Limb (tissue), 2 donors: ENCODE measurements at regions not wholly inside any gene's neighbourhood (a gene's known extent, or its start where the extent isn't known, plus 50 kb on each side); places are given as distances from the start of the nearest gene placed in this dataset.
"Not testable (repeated sequence)": the region's sequence is repeated elsewhere in the genome, so short reads cannot be mapped to it uniquely, and the experiment has no call there.

Experiments used
- DNase-seq, 2 donors: peaks; one replicate each; pipeline ENCODE4 v3.0.0-alpha.2; 2016; ENCODE audit errors: extremely low spot score in 2 of 2

DNA sequence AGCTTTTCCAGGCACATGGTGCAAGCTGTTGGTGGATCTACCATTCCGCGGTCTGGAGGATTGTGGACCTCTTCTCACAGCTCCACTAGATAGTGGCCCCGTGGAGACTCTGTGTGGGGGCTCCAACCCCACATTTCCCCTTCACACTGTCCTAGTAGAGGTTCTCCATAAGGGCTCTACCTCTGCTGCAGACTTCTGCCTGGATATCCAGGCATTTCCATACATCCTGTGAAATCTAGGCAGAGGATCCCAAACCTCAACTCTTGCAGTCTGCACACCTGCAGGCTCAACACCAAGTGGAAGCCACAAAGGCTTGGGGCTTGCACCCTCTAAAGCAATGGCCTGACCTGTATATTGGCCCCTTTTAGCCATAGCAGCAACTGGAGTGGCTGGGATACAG is 283.4 kb upstream of the KLF4 start:
- no peak for DNase-seq

DNA sequence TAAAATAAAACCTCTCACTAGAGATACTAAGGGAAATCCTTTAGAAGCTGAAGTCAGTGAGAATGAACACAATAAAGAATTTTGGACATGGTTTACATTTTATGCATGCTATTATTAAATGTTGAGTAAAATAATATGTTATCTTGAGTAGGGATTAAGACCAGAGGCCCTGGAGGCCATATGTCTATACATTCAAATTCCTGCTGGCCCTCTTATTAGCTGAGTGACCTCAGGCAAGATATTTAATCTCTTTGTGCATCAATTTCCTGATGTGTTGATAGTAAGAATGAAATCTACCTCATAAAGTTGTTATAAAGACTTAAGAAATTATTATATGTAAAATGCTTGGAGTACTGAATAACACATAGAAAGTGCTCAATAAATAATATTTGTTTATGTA is 281.1 kb upstream of the KLF4 start:
- no peak for DNase-seq

DNA sequence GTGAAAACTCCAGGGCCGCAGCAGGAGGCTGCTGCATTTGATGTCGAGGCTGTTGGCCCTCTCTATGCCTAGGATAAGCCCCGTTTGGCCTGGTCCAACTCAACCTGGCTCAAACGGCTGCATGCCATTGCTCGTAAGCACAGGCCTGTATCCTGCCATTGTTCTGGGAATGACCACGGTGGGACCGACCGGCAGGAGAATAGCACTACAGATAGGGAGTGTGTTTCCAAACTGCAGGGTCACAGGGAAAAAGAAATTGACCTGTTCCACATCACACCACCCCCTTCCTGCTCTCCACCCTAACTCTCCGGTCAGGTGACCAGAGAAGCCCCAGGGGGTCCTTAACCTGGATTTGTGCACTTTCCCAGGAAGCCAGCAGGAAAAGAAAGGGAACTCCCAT is 278.7 kb upstream of the KLF4 start:
- DNase-seq: no peak

DNA sequence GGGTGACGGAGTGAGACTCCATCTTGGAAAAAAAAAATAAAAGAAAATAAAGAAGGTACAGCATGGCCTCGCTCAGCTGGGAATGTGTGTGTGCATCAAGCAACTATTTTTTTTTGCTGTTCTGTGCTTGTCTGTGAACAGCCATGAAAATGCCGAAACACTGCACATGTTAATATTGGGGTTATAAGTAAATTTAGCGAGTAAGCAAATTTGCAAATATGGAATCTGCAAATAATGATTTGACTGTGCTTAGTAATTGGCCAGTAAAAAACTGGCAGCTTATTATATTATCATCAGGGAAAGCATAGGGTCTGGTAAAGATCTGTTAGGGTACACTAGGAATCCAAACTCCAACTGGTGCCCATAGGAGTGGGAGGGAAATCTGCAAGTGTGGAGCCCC is 278.1 kb upstream of the KLF4 start:
- no peak for DNase-seq

DNA sequence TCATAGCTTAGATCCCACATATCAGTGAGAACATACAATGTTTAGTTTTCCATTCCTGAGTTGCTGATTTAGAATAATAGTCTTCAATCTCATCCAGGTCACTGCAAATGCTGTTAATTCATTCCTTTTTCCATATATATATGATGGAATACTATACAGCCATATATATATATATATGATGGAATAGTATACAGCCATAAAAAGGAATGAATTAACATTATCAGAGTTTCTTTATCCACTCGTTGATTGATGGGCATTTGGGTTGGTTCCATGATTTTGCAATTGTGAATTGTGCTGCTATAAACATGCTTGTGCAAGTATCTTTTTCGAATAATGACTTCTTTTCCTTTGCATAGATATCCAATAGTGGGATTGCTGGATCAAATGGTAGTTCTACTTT is 273.9 kb upstream of the KLF4 start:
- DNase-seq: not testable (repeated sequence)

DNA sequence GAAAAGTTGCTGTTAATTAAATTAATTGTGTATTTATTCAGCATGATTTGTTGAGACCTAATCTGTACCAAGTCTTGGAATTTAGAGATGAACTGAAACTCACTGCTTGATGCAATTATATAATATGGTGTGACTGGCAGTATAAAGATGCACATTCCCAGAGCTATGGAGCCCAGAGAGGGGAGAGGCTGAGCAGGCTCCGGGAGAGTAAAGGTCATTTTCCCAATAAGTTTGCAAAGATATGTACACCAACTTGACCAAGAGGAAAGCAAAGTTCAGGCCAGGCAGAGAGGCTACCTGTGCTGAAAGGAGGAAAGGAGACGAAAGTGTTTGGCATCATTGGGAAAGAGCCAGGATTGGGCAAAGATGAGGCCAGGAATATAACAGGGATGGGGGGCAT is 271.7 kb upstream of the KLF4 start:
- DNase-seq: no peak

DNA sequence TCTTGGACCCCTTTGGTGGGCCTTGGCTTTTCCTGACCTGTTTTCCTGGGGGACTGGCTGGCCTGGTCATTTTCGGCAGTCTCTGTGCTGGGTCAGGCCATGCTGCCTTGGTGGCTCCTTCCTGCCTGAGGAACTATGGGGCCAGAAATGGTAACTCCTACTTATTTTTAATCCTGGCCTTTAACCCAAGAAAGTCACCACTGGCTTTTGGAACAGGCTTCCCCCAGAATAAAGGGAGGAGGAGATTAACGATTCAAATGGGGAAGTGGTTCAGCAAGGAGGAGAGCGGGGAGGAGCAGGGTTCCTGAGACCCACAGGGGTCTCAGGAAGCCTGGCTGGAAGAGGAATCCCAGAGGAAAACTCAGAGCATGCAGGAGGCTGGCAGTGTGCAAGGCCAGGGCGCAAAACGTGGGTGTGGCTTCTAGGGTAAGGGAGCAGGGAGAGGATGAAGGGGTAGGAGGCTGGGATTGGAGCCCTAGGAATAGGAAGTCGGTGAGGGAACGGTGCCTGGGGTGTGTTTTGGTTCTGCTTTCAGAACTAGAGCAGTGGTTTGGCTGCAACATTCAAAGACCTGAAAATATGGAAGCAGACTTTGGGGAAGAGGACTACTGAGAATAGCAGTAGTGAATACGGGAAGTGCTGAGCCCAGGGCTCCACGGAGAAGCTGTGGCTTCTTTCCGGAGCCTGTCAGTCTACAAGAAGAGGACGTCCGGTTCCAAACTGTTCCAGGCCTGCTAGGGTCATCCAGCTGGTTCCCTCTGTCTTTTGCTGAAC is 271.1 kb upstream of the KLF4 start:
- DNase-seq: no peak

DNA sequence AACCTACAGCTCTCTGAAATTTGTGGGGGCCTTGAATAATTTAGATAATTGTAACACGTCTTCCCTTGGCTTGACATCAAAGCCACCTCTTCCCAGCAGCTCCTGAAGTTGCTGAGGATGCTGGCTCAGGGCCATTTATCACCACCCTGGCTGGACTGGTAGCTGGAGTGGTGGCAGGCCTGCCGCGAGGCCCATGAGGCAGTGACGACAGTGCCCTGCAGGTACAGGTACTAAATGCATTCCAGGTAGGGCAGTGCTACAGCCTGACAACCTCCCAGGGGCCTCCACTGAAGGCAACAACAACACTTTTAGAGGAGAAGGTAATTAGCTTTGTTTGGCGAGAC is 270.2 kb upstream of the KLF4 start:
- no peak for DNase-seq

DNA sequence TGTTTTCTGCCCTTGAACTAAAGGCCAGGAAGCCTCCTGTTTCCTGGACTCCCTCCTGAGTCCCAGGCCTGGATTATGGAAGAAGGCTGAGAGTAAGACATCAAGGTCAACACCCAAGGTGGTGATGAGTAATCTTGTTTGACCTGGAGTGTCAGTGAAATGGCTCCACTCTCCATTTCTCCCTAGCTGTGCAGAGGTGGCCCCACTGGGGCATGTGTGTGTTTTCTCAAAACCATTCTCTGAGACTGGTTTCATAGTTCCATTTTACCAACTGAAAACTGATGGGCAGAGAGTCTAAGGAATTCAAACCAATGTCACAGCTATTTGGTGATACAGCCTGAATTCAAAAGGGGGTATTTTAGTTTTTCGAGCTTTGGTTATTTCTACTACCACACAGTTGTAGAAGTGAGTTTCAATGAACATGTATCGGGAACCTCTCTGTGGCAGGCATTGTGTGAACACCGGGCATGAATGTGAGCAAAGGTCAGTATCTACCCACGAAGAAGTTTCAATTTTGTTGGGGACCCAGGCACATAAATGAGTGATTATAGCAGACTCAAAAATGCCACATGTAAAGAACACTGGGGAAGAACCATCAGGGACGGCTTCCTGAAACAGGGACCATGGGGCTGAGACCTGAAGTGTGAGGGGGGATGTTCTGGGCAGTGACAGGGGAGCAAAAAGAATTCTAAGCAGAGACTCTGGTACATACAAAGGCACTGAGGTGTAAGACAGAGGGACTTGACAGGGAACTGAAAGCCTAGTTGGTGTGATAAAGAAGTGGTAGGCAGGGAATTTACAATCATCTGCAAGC is 269.6 kb upstream of the KLF4 start:
- no peak for DNase-seq

DNA sequence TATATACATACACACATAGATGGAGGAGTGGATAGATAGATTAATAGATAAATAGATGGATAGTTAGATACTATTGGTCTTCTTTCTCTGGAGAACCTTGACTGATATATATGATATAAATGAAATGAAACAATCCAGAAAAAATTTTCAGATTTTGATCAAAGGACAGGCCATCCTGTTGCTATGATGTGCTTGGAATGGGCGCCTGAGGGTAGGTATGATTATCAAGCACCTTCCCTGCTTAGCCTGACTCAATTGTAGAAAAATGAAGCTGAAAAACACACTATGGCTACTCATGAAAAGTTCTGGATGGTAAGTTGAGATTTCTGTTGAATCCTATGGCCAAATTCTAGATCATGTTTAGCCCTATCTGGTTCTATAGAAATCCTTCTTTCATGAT is 266.5 kb upstream of the KLF4 start:
- no peak for DNase-seq

DNA sequence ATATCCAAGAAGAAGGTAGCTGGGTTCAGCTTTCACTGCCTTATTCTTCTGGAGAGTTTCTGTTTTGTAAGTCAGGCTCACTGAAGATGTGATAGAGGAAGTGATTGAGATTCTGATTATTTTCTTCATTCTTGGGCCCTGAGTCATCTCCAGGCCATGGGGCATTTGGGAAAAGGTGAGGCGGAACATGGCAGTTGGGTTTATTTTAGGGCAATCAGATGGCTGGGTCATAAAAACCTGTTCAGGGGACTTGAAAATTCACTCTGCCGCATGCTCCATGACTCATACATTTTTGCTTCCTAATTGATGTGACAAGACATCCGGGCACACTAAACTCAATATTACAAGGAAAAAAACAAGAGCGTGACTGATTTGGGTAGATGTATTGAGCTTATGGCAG is 265.7 kb upstream of the KLF4 start:
- DNase-seq: no peak

DNA sequence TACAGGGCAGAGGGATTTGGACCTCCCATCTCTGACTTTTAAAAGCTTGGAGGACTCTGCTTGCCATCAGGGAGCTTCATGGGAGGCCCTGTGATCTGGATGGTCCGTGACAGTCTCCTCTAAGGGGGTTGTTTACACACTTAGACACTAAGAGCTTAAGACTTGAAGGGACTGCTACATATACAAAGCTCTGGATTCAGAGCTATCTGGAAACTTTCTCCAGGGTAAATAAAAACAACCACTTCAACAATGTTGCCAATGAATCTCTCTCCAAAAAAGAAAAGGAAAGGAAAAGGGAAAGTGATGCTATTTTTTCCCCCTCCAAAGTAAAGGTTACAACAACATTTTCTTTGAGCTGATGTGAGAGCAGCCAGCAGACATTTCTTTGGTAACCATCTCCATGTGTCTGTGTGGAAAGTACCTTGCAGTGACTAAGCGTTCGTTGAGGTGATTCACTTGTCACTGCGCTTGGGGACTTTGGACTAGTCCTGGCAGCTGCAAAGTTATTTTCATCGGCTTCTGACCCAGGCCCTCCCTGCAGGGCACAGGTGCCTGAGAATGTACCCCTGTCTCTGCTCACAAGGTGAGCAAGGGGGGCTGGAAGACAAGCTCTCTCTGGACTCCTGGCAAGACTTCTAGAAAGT is 262.1 kb upstream of the KLF4 start:
- no peak for DNase-seq

DNA sequence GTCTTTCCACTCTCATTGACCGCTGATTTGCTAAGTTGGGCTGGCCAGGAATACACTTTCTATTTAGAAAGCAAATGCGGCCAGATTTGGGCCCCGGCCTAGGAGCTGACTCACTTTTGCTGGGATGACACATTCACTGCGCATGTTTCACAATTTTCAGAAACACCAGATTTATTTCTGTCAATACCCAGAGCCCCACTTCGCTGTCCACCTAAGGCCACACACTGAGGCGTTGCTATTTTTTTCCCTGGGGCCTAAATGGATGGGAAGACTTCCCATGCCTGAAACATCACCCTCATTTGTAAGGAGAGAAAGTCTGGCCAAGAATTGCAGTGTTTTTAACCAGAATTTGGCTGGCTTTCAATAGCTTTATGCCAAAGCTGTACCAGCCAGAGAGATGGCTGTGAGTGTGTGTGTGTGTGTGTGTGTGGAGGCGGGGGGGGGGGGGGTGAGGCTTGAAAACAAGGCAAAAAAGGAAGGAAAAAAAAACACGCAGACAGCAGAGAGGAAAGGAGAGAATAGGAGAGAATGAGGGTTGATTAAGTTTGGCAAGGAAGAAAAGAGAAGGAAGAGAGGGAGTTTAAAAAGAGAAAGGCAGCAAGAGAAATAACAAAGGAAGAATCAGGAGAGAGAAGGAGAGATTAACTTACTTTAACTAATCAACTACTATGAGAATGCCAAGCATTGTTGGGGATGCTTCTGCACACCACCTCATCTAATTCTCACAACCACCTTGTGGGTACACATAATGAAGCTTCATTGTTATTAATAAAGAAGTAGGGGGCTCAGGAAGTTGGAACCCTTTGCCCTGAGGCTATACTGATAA is 261.4 kb upstream of the KLF4 start:
- DNase-seq: peak; percentile 53 to 79

DNA sequence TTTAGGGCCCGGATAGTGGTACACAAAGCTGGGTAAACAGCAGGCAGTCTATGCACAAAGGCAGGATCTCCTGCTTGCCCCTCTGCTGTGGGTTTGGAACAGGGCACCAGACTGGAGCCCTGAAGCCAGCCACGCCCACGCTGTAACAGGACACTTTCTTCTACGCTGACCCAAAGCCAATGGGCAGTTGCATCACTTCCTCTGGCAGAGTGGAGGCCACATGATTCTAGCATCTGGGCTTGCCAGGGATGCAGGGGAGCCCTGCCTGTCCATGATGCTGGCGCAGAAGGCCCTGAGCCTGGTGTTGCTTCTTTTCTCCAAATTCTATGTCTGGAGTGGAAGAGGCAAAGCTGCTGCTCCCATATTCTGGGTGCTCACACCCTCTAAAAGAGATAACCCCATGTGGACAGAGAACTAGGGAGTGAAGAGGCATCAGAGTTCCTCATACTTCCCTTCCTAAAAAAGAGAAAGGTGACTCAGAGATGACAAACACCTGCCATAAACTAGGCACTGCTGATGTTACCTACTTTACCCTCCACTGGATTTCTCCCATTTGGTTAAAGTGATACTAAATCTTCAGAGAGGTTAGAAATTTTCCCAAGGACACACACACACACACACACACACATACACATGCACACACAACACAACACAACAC is 260.3 kb upstream of the KLF4 start:
- DNase-seq: peak; percentile 52 to 65

DNA sequence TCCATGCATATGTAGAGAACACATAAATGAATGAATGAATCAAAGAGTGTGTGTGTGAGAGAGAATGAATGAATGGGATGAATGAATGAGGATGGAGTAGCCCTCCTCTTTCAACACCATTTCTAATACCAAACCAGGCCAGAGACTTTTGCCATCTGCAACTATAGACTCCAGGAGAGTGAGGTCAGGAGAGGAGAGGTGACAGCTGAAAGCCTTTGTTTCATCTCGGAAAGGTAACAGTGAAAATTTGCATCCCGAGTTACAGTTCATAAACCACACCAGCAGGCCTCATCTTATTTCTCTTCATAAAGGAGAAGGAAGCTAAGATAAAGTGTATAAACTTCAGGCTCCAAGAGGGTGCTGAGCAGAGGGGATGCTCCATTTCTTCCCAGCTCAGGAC is 255.3 kb upstream of the KLF4 start:
- no peak for DNase-seq

DNA sequence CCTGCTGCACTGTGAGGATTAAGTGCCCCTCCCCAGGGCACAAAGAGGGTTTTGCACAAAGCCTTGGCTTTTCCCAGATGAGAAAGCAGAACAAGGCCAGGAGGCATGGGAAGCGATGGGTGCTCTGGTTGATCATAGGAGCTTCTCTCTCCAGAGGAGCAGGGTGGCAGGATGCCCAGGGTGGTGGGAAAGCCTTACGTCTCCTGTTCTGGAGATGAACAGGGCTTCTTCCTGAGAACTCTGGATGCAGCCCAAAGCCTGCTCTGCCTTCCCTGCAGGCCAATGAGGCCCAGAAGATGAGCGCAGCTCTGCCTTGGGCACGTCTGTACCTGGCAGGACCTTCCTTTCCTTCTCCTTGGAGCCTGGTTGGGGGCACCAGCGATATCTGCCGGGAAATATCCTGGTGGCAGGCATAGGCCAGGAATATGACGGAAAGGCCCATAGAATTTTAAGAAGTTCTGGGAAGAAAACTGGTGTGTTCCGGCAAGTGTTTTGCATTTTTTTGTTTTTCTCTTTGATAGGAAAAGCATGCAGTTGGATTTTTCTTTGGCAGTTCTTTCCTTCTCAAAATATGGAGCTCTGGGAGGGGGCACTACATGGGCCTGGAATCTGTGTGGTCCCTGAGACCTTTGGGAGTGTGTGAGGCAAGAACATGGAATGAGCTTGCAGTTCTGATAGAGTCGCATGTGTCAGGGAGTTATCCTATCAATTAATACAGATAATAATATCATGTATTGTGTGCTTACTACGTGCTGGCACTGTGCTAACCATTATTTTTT is 253.2 kb upstream of the KLF4 start:
- no peak for DNase-seq

DNA sequence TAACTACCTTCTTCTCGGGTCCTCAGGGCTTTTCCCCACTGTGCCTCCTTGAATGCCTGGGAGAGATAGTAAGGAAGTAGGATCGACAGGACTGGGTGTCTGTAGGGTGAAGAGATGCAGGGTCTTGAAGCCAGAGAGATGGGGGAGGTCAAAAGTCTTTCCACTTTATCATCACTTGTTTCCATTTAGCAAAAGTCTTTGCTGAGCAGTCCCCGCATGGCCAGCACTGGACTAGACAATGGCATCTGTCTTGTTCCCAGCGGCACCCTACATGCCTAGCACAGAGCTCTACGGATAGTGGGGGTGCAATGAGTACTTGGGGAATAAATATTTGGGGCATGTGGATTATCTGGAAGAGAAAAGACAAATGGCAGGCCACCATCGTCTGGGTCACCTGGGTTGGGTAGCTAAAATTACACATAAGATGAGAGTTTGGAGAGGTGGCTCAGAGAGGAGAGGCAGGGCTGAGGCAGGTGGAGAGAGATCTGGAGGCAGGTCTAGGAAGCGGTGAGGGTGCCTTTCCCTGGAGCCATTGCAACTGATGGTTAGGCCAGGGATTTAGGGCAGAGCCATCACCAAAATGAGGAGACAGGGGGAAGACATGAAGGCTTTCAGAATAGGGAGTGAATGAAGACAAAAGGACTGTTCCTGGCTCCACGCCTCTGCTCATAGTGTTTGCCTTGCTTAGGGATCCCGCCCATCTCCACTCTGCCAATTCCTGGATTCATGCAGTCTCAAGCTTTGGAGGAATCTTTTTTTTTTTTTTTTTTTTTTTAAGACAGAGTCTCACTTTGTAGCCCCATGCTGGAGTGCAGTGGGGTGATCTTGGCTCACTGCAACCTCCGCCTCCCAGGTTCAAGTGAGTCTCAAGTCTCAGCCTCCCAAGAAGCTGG is 250.8 kb upstream of the KLF4 start:
- no peak for DNase-seq

DNA sequence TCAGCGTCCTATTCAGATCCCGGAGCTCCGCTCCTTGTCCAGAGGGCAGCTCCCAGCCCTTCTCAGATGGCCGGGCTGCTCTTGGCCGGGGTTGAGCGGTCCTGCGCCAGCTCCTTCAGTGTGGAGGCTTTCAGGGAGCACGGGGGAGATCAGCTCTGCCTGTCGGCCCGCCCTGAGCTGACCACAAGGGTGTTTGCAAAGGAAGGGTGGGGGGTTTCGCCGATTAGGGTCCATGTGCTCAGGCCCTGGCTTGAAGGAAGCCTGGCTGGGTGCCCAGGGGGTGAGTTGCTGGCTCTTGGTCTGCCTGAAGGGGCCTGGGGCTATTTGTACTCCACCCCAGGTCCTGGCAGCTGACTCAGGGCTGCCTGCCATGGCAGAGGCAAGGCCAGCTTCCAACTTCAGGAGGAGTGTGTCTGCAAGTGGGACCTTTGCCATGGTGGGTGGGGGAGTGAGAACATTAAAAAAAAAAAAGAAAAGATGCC is 250.1 kb upstream of the KLF4 start:
- peak in 1 of 2 donors; percentile 53 for DNase-seq

DNA sequence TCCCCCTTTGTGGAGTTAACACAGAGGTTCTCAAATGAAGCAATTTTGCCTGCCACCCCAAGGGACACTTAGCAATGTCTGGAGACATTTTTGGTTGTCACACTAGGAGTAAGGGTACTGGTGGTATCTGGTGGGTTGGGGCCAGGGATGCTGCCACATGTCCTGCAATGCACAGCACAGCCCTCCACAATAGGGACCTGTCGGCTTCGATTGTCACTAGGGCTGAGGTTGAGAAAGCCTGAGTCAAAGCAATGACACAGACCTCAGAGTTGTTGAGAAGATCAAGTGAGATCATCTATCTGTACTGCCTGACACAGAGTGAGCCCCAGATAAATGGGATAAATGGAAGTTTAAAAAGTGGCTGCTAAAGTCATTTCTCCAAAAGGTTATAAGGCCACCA is 249.2 kb upstream of the KLF4 start:
- DNase-seq: no peak
